Mesendoderm (in vitro differentiated cells): ENCODE measurements at regions not wholly inside any gene's neighbourhood (a gene's known extent, or its start where the extent isn't known, plus 50 kb on each side); places are given as distances from the start of the nearest gene placed in this dataset.

ENCODE experiments used
- DNase-seq: peaks from one replicate; pipeline ENCODE4 v3.0.0; 2013
- H2AK5ac ChIP-seq: 2 replicates; pipeline ENCODE4 v1.6.1; 2013; ENCODE audit warnings: low read length, inconsistent platforms
- H2BK120ac ChIP-seq: 2 replicates; pipeline ENCODE4 v1.6.1; 2013; ENCODE audit warnings: low read depth, mild to moderate bottlenecking, low read length, moderate library complexity, mixed read lengths
- H2BK15ac ChIP-seq: replicated peaks from 2 replicates; pipeline ENCODE4 v1.6.1; 2013; ENCODE audit warnings: low read depth, mild to moderate bottlenecking, moderate library complexity
- H2BK5ac ChIP-seq: 2 replicates; pipeline ENCODE4 v1.6.1; 2013; ENCODE audit warnings: low read length, inconsistent platforms
- H3K18ac ChIP-seq: 2 replicates; pipeline ENCODE4 v1.6.1; 2013; ENCODE audit warnings: mild to moderate bottlenecking, low read length, mixed read lengths
- H3K23ac ChIP-seq: one replicate; pipeline ENCODE4 v1.6.1; 2013; ENCODE audit warnings: low read length
- H3K27ac ChIP-seq: 2 replicates; pipeline ENCODE4 v1.5.1; 2013; ENCODE audit warnings: low read depth, mild to moderate bottlenecking, inconsistent platforms, low read length, moderate library complexity
- H3K27me3 ChIP-seq: 2 replicates; pipeline ENCODE4 v1.6.1; 2013; ENCODE audit warnings: low read length, control low read depth, mild to moderate bottlenecking, inconsistent platforms; ENCODE audit not compliant: insufficient read depth, poor library complexity
- H3K36me3 ChIP-seq: 2 replicates; pipeline ENCODE4 v1.6.1; 2013; ENCODE audit warnings: low read length, inconsistent platforms; ENCODE audit not compliant: control insufficient read depth, insufficient read depth
- H3K4ac ChIP-seq: one replicate; pipeline ENCODE4 v1.6.1; 2013; ENCODE audit warnings: low read depth, mild to moderate bottlenecking, low read length, moderate library complexity
- H3K4me1 ChIP-seq: 2 replicates; pipeline ENCODE4 v1.6.1; 2013; ENCODE audit warnings: low read depth, low read length, inconsistent platforms; ENCODE audit not compliant: control insufficient read depth
- H3K4me2 ChIP-seq: 2 replicates; pipeline ENCODE4 v1.6.1; 2013; ENCODE audit warnings: low read length
- H3K4me3 ChIP-seq: 2 replicates; pipeline ENCODE4 v1.5.1; 2013; ENCODE audit warnings: mild to moderate bottlenecking, low read length
- H3K56ac ChIP-seq: one replicate; pipeline ENCODE4 v1.6.1; 2013; ENCODE audit warnings: low read length
- H3K79me1 ChIP-seq: 2 replicates; pipeline ENCODE4 v1.6.1; 2013; ENCODE audit warnings: low read length, inconsistent platforms
- H3K79me2 ChIP-seq: 2 replicates; pipeline ENCODE4 v1.6.1; 2013; ENCODE audit warnings: mild to moderate bottlenecking, low read length; ENCODE audit not compliant: control insufficient read depth, insufficient read depth
- H3K9ac ChIP-seq: 2 replicates; pipeline ENCODE4 v1.6.1; 2013; ENCODE audit warnings: low read length, inconsistent platforms
- H4K5ac ChIP-seq: one replicate; pipeline ENCODE4 v1.6.1; 2013; ENCODE audit warnings: low read length
- H4K8ac ChIP-seq: one replicate; pipeline ENCODE4 v1.6.1; 2013; ENCODE audit warnings: low read depth, mild to moderate bottlenecking, control low read depth, low read length, moderate library complexity
- WGBS: extraction: QIAGEN DNeasy Blood & Tissue Kit; methylation state at CpG from one replicate; pipeline ENCODE4 v1.1.7; 2013; ENCODE audit warnings: low lambda C conversion rate, missing lambda C conversion rate; ENCODE audit not compliant: insufficient coverage; ENCODE audit errors: extremely low coverage; 5-methylcytosine and 5-hydroxymethylcytosine counted together

- no peaks in the 10 kb centered on the region for H3K79me2 ChIP-seq
- no peak overlapping the region for H2AK5ac ChIP-seq
- no peak overlapping the region for H3K4me3 ChIP-seq
- WGBS: no CpG with 5 or more reads among the region's 4 CpGs
- no peaks in the 10 kb centered on the region for H3K36me3 ChIP-seq
- no peak overlapping the region for H3K23ac ChIP-seq
- no peaks in the 10 kb centered on the region for H3K4me1 ChIP-seq
- H3K4me2 ChIP-seq: no peak overlapping the region
- H2BK5ac ChIP-seq: no peak overlapping the region
- no peak overlapping the region for H2BK15ac ChIP-seq
- DNase-seq: no peak
- H4K5ac ChIP-seq: no peak overlapping the region
- H4K8ac ChIP-seq: no peak overlapping the region
- no peaks in the 10 kb centered on the region for H3K79me1 ChIP-seq
- no peak overlapping the region for H3K56ac ChIP-seq
- H3K27ac ChIP-seq: no peak overlapping the region
- H2BK120ac ChIP-seq: no peak overlapping the region
- no peak overlapping the region for H3K18ac ChIP-seq
- H3K9ac ChIP-seq: no peak overlapping the region
- no peaks in the 10 kb centered on the region for H3K27me3 ChIP-seq
- H3K4ac ChIP-seq: no peak overlapping the region
Observed at GRCh38 chr9:26334706-26335105, 557.9 kb downstream of the CAAP1 start.

- Histone ChIP-seq H4K8ac (no peak overlapping the region), H3K27ac (no peak overlapping the region), H3K4me1 (no peaks in the 10 kb centered on the region), H4K5ac (no peak overlapping the region), H2BK15ac (no peak overlapping the region), H2BK120ac (no peak overlapping the region), H3K79me2 (no peaks in the 10 kb centered on the region), H3K18ac (no peak overlapping the region), H3K79me1 (no peaks in the 10 kb centered on the region), H3K56ac (no peak overlapping the region), H3K4ac (no peak overlapping the region), H3K4me2 (no peak overlapping the region), H2AK5ac (no peak overlapping the region), H3K27me3 (no peaks in the 10 kb centered on the region), H3K36me3 (no peaks in the 10 kb centered on the region), H2BK5ac (no peak overlapping the region), H3K4me3 (no peak overlapping the region), H3K23ac (no peak overlapping the region), H3K9ac (no peak overlapping the region)
- no peak for DNase-seq
- no CpG with 5 or more reads among the region's 3 CpGs for WGBS
Observed at GRCh38 chr9:26331223-26331622, 561.4 kb downstream of the CAAP1 start.

DNA sequence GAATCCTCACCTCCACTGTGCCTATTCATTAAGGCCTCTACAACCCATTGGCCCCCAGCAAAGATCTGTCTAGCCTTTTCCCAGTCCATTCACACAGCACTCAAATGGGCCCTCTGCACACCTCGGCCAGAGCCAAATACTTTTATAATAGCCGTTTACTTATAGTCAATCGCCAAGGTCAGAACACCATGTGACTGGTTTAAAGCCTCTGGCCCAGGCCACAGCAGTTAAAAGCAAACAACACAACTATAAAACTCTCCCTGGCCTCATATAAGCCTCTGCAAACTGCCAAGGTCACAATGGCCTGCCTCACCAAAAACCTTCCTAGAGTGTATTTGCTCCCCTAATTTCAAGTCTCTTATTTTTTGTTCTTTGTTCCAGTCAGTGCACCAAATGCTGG, 562.6 kb downstream of the CAAP1 start:
- no peak overlapping the region for H3K9ac ChIP-seq
- H3K79me1 ChIP-seq: no peaks in the 10 kb centered on the region
- no peaks in the 10 kb centered on the region for H3K36me3 ChIP-seq
- no peak overlapping the region for H4K8ac ChIP-seq
- no peak overlapping the region for H2BK120ac ChIP-seq
- H3K27ac ChIP-seq: no peak overlapping the region
- no peak for DNase-seq
- H4K5ac ChIP-seq: no peak overlapping the region
- no peak overlapping the region for H3K18ac ChIP-seq
- no peak overlapping the region for H2AK5ac ChIP-seq
- H3K27me3 ChIP-seq: no peaks in the 10 kb centered on the region
- no CpG with 5 or more reads among the region's 3 CpGs for WGBS
- no peak overlapping the region for H2BK15ac ChIP-seq
- no peak overlapping the region for H3K4ac ChIP-seq
- H3K23ac ChIP-seq: no peak overlapping the region
- no peak overlapping the region for H3K4me2 ChIP-seq
- H3K56ac ChIP-seq: no peak overlapping the region
- no peak overlapping the region for H2BK5ac ChIP-seq
- no peaks in the 10 kb centered on the region for H3K4me1 ChIP-seq
- H3K4me3 ChIP-seq: no peak overlapping the region
- H3K79me2 ChIP-seq: no peaks in the 10 kb centered on the region

DNA sequence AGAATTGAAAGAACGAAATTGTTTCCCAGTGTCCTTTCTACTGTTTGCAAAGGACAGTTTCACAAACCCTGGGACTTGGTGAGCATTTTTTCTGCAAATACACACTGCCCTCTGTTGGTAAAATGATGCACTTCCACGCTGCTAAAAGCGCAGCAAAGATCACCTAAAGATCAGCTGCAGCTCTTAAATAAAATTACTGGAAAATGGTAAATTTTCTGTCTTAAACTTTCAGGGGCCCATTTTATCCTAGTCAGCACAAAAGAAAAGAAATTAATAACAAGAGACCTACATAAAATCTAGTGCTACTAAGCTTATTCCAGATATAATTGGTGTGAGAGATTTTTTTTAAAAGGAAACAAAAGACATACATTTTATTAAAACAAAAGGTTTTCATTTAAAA, 566.0 kb downstream of the CAAP1 start:
- no peaks in the 10 kb centered on the region for H3K79me2 ChIP-seq
- H3K9ac ChIP-seq: no peak overlapping the region
- H2AK5ac ChIP-seq: no peak overlapping the region
- H3K18ac ChIP-seq: no peak overlapping the region
- H3K4me3 ChIP-seq: no peak overlapping the region
- no peaks in the 10 kb centered on the region for H3K27me3 ChIP-seq
- no peak overlapping the region for H3K4me2 ChIP-seq
- H3K23ac ChIP-seq: no peak overlapping the region
- H3K4ac ChIP-seq: no peak overlapping the region
- no peak overlapping the region for H3K56ac ChIP-seq
- no peak overlapping the region for H4K5ac ChIP-seq
- H2BK120ac ChIP-seq: no peak overlapping the region
- no peaks in the 10 kb centered on the region for H3K79me1 ChIP-seq
- no CpG with 5 or more reads among the region's 3 CpGs for WGBS
- no peaks in the 10 kb centered on the region for H3K4me1 ChIP-seq
- no peak overlapping the region for H3K27ac ChIP-seq
- H2BK15ac ChIP-seq: no peak overlapping the region
- H3K36me3 ChIP-seq: no peaks in the 10 kb centered on the region
- no peak overlapping the region for H2BK5ac ChIP-seq
- DNase-seq: peak; percentile 79
- H4K8ac ChIP-seq: no peak overlapping the region

DNA sequence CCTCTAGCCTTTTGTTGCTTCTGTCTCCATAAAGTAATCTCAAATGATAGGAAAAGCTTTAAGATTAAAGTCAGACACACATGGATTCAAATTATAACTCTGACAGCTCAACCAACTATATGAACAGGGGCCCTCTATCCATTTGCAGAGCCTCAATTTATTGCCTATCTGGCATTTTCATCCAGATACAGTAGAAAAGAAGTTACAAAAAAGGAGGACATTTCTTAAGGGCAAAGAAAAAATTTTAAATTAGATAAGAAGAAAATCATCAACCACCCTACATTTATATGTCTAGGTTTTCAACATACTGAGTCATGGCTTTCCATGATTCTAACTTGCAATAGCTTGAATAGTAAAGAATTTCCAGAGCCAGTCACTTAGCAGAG, 567.2 kb downstream of the CAAP1 start:
- Histone ChIP-seq H3K79me1 (no peaks in the 10 kb centered on the region), H3K23ac (no peak overlapping the region), H2BK15ac (no peak overlapping the region), H3K4me3 (no peak overlapping the region), H3K36me3 (no peaks in the 10 kb centered on the region), H3K27me3 (no peaks in the 10 kb centered on the region), H3K18ac (no peak overlapping the region), H3K27ac (no peak overlapping the region), H3K79me2 (no peaks in the 10 kb centered on the region), H3K4ac (no peak overlapping the region), H3K9ac (no peak overlapping the region), H3K56ac (no peak overlapping the region), H3K4me2 (no peak overlapping the region), H2AK5ac (no peak overlapping the region), H4K8ac (no peak overlapping the region), H4K5ac (no peak overlapping the region), H3K4me1 (no peaks in the 10 kb centered on the region), H2BK5ac (no peak overlapping the region), H2BK120ac (no peak overlapping the region)
- no peak for DNase-seq

DNA sequence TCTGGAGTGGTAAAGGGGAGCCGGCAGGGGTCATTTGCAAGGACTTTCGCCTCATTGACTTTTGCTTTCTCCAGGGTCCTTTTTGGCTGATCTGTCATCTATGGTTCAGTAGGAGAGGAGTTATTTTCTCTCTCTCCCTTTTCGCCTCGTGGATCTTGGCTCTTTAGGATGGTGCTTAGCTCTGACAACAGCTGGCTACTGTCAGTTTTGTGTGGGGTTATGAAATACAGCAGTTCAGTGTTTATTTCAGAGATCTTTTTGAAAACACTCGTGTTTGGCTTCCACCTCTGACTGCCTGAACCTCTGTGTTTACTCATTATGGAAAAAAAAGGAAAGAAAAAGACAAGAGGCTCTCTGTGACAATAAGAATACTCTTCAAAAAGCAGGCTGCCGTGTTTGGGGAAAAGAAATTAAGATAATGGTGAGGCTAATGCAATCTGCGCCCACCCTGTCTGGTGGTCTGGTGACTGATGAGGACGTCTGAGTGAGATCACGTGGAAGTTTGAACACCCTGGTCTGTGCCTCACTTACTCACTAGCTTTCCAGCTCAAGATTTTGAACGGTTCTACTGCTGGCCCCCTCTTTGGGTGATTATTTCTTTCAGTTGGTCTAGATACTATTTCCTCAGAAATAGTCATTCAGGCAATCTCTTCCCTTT, 567.7 kb downstream of the CAAP1 start:
- Histone ChIP-seq H2BK15ac (no peak overlapping the region), H2BK5ac (no peak overlapping the region), H4K5ac (no peak overlapping the region), H3K4me3 (no peak overlapping the region), H3K27ac (no peak overlapping the region), H3K4me2 (no peak overlapping the region), H2BK120ac (peak overlapping the region; percentile 45), H3K36me3 (no peaks in the 10 kb centered on the region), H3K9ac (no peak overlapping the region), H3K79me2 (no peaks in the 10 kb centered on the region), H3K27me3 (no peaks in the 10 kb centered on the region), H3K18ac (peak overlapping the region; percentile 39), H2AK5ac (no peak overlapping the region), H3K79me1 (no peaks in the 10 kb centered on the region), H3K23ac (no peak overlapping the region), H3K4me1 (no peaks in the 10 kb centered on the region), H3K4ac (peak overlapping the region; percentile 55), H4K8ac (no peak overlapping the region), H3K56ac (no peak overlapping the region)
- WGBS: no CpG with 5 or more reads among the region's 10 CpGs
- DNase-seq: no peak
